SIG-M5 treated with dmso at 0.1 percent for 504 hours (cell line): ENCODE measurements at regions not wholly inside any gene's neighbourhood (a gene's known extent, or its start where the extent isn't known, plus 50 kb on each side); places are given as distances from the start of the nearest gene placed in this dataset.
"Not testable (repeated sequence)": the region's sequence is repeated elsewhere in the genome, so short reads cannot be mapped to it uniquely, and the experiment has no call there.

Experiments
- DNase-seq: peaks from one replicate; lab custom pipeline; 2025; ENCODE audit not compliant: unreplicated experiment; lab: John Stamatoyannopoulos, UW

GRCh38 chr10:28137907-28138880 lies 139.3 kb upstream of the ODAD2 start:
- no peak for DNase-seq

- DNase-seq: no peak
Observed at GRCh38 chr10:28135258-28135657, 136.4 kb upstream of the ODAD2 start.

GRCh38 chr10:28130267-28130666 lies 131.4 kb upstream of the ODAD2 start:
- DNase-seq: no peak

GRCh38 chr10:28127881-28128280 lies 129.0 kb upstream of the ODAD2 start:
- no peak for DNase-seq

GRCh38 chr10:28125701-28126100 lies 126.8 kb upstream of the ODAD2 start:
- no peak for DNase-seq

- no peak for DNase-seq
Observed at GRCh38 chr10:28120795-28121194, 121.9 kb upstream of the ODAD2 start.

- no peak for DNase-seq
Observed at GRCh38 chr10:28120043-28120749, 121.3 kb upstream of the ODAD2 start.

GRCh38 chr10:28118985-28119628 lies 120.2 kb upstream of the ODAD2 start:
- DNase-seq: no peak

- no peak for DNase-seq
Observed at GRCh38 chr10:28113202-28113601, 114.3 kb upstream of the ODAD2 start.

GRCh38 chr10:28111712-28112111 lies 112.8 kb upstream of the ODAD2 start:
- DNase-seq: no peak

GRCh38 chr10:28105561-28105960 lies 106.7 kb upstream of the ODAD2 start:
- DNase-seq: no peak

- no peak for DNase-seq
Observed at GRCh38 chr10:28097633-28098032, 98.8 kb upstream of the ODAD2 start.

- DNase-seq: no peak
Observed at GRCh38 chr10:28095791-28096378, 97.0 kb upstream of the ODAD2 start.

- DNase-seq: no peak
Observed at GRCh38 chr10:28094121-28094520, 95.2 kb upstream of the ODAD2 start.

- no peak for DNase-seq
Observed at GRCh38 chr10:28091913-28092312, 93.0 kb upstream of the ODAD2 start.

GRCh38 chr10:28090506-28090905 lies 91.6 kb upstream of the ODAD2 start:
- no peak for DNase-seq

GRCh38 chr10:28089467-28089866 lies 90.6 kb upstream of the ODAD2 start:
- DNase-seq: no peak

- peak; percentile 49 for DNase-seq
Observed at GRCh38 chr10:28087661-28088351, 88.9 kb upstream of the ODAD2 start.

GRCh38 chr10:28085760-28086159 lies 86.9 kb upstream of the ODAD2 start:
- not testable (repeated sequence) for DNase-seq

GRCh38 chr10:28082885-28083284 lies 84.0 kb upstream of the ODAD2 start:
- no peak for DNase-seq

- DNase-seq: no peak
Observed at GRCh38 chr10:28082316-28082715, 83.4 kb upstream of the ODAD2 start.
